ENCODE measurements at regions not wholly inside any gene's neighbourhood (a gene's known extent, or its start where the extent isn't known, plus 50 kb on each side); places are given as distances from the start of the nearest gene placed in this dataset.

- Histone ChIP-seq H3K79me2 (ENCODE audit: insufficient read depth) (no peaks in the 10 kb centered on the region), H3K9me3 (ENCODE audit: low read depth) (no peaks in the 10 kb centered on the region), H3K27me3 (replicated peaks; ENCODE audit: insufficient read depth) (peaks cover 19% of the 10 kb centered on the region), H2AFZ (no peak overlapping the region), H3K4me2 (ENCODE audit: unreplicated experiment) (no peak overlapping the region), H3K9ac (no peak overlapping the region), H3K27ac (no peak overlapping the region), H3F3A (ENCODE audit: insufficient read depth) (peaks cover 23% of the 10 kb centered on the region), H3K4me3 (no peak overlapping the region), H3K4me1 (ENCODE audit: insufficient read depth) (peaks cover 25% of the 10 kb centered on the region), H3K9me2 (ENCODE audit: insufficient read depth) (no peaks in the 10 kb centered on the region), H4K20me1 (ENCODE audit: insufficient read depth) (no peaks in the 10 kb centered on the region), H3K36me3 (ENCODE audit: low read depth) (no peaks in the 10 kb centered on the region)
- TF ChIP-seq EZH2 (IDR thresholded peaks at IDR 0.05; ENCODE audit: insufficient read depth, poor library complexity, severe bottlenecking) (no peak), EZH2phosphoT487 (IDR thresholded peaks at IDR 0.05; ENCODE audit: insufficient read depth, low read depth) (no peak)
- DNase-seq = no peak
- in situ Hi-C loops (cut with MboI) = no loop called here
- 46 to 56% methylated on average over 2 of the region's 2 CpGs for WGBS, 2 experiments (ENCODE audit: low coverage in 1 of 2, low lambda C conversion rate in 2 of 2, missing lambda C conversion rate in 2 of 2)
Measured at GRCh38 chr15:91524534-91524933, 329.0 kb upstream of the SLCO3A1 start.

GRCh38 chr15:91525751-91526150 lies 327.8 kb upstream of the SLCO3A1 start:
- Histone ChIP-seq H3K36me3 (ENCODE audit: low read depth) (no peaks in the 10 kb centered on the region), H3K79me2 (ENCODE audit: insufficient read depth) (no peaks in the 10 kb centered on the region), H3K27me3 (replicated peaks; ENCODE audit: insufficient read depth) (peaks cover 30% of the 10 kb centered on the region), H3K4me3 (no peak overlapping the region), H3K4me2 (ENCODE audit: unreplicated experiment) (no peak overlapping the region), H2AFZ (no peak overlapping the region), H3K9ac (no peak overlapping the region), H3K27ac (no peak overlapping the region), H3F3A (ENCODE audit: insufficient read depth) (peaks cover 23% of the 10 kb centered on the region), H3K9me2 (ENCODE audit: insufficient read depth) (no peaks in the 10 kb centered on the region), H4K20me1 (ENCODE audit: insufficient read depth) (no peaks in the 10 kb centered on the region), H3K9me3 (ENCODE audit: low read depth) (no peaks in the 10 kb centered on the region), H3K4me1 (ENCODE audit: insufficient read depth) (peaks cover 23% of the 10 kb centered on the region)
- DNase-seq = no peak
- 64 to 75% methylated on average over 3 of the region's 3 CpGs for WGBS, 2 experiments (ENCODE audit: low coverage in 1 of 2, low lambda C conversion rate in 2 of 2, missing lambda C conversion rate in 2 of 2)
- in situ Hi-C loops (cut with MboI) = no loop called here
- no peak for TF ChIP-seq EZH2phosphoT487 (IDR thresholded peaks at IDR 0.05; ENCODE audit: insufficient read depth, low read depth)
- TF ChIP-seq EZH2 (IDR thresholded peaks at IDR 0.05; ENCODE audit: insufficient read depth, poor library complexity, severe bottlenecking) = no peak

GRCh38 chr15:91526424-91526823 lies 327.1 kb upstream of the SLCO3A1 start:
- peaks cover 20% of the 10 kb centered on the region for H3F3A ChIP-seq (ENCODE audit: insufficient read depth)
- no peaks in the 10 kb centered on the region for H3K36me3 ChIP-seq (ENCODE audit: low read depth)
- no peak overlapping the region for H3K27ac ChIP-seq
- no peak for TF ChIP-seq EZH2phosphoT487 (IDR thresholded peaks at IDR 0.05; ENCODE audit: insufficient read depth, low read depth)
- TF ChIP-seq EZH2 (IDR thresholded peaks at IDR 0.05; ENCODE audit: insufficient read depth, poor library complexity, severe bottlenecking) = no peak
- H3K79me2 ChIP-seq (ENCODE audit: insufficient read depth) = no peaks in the 10 kb centered on the region
- H3K9me2 ChIP-seq (ENCODE audit: insufficient read depth) = no peaks in the 10 kb centered on the region
- 68 to 74% methylated on average over 2 of the region's 2 CpGs for WGBS, 2 experiments (ENCODE audit: low coverage in 1 of 2, low lambda C conversion rate in 2 of 2, missing lambda C conversion rate in 2 of 2)
- H2AFZ ChIP-seq = no peak overlapping the region
- no peak overlapping the region for H3K4me3 ChIP-seq
- no peak for DNase-seq
- H3K9ac ChIP-seq = no peak overlapping the region
- no peaks in the 10 kb centered on the region for H4K20me1 ChIP-seq (ENCODE audit: insufficient read depth)
- H3K4me1 ChIP-seq (ENCODE audit: insufficient read depth) = peaks cover 16% of the 10 kb centered on the region
- H3K4me2 ChIP-seq (ENCODE audit: unreplicated experiment) = no peak overlapping the region
- H3K27me3 ChIP-seq (replicated peaks; ENCODE audit: insufficient read depth) = peaks cover 30% of the 10 kb centered on the region
- in situ Hi-C loops (cut with MboI) = no loop called here
- H3K9me3 ChIP-seq (ENCODE audit: low read depth) = no peaks in the 10 kb centered on the region

GRCh38 chr15:91528801-91529200 lies 324.7 kb upstream of the SLCO3A1 start:
- no peak for TF ChIP-seq EZH2phosphoT487 (IDR thresholded peaks at IDR 0.05; ENCODE audit: insufficient read depth, low read depth)
- TF ChIP-seq EZH2 (IDR thresholded peaks at IDR 0.05; ENCODE audit: insufficient read depth, poor library complexity, severe bottlenecking) = no peak
- Histone ChIP-seq H3K27ac (no peak overlapping the region), H3K4me2 (ENCODE audit: unreplicated experiment) (no peak overlapping the region), H3K4me1 (ENCODE audit: insufficient read depth) (no peaks in the 10 kb centered on the region), H3F3A (ENCODE audit: insufficient read depth) (no peaks in the 10 kb centered on the region), H4K20me1 (ENCODE audit: insufficient read depth) (no peaks in the 10 kb centered on the region), H3K9me3 (ENCODE audit: low read depth) (no peaks in the 10 kb centered on the region), H3K4me3 (no peak overlapping the region), H3K79me2 (ENCODE audit: insufficient read depth) (no peaks in the 10 kb centered on the region), H3K9ac (no peak overlapping the region), H3K9me2 (ENCODE audit: insufficient read depth) (no peaks in the 10 kb centered on the region), H2AFZ (no peak overlapping the region), H3K27me3 (replicated peaks; ENCODE audit: insufficient read depth) (peaks cover 30% of the 10 kb centered on the region), H3K36me3 (ENCODE audit: low read depth) (no peaks in the 10 kb centered on the region)
- in situ Hi-C loops (cut with MboI) = no loop called here
- DNase-seq = no peak
- 59 to 65% methylated on average over 5 of the region's 5 CpGs for WGBS, 2 experiments (ENCODE audit: low coverage in 1 of 2, low lambda C conversion rate in 2 of 2, missing lambda C conversion rate in 2 of 2)

GRCh38 chr15:91529534-91529933 lies 324.0 kb upstream of the SLCO3A1 start:
- no peak overlapping the region for H3K4me3 ChIP-seq
- peaks cover 30% of the 10 kb centered on the region for H3K27me3 ChIP-seq (replicated peaks; ENCODE audit: insufficient read depth)
- no peaks in the 10 kb centered on the region for H3K79me2 ChIP-seq (ENCODE audit: insufficient read depth)
- H3K9me2 ChIP-seq (ENCODE audit: insufficient read depth) = no peaks in the 10 kb centered on the region
- TF ChIP-seq EZH2phosphoT487 (IDR thresholded peaks at IDR 0.05; ENCODE audit: insufficient read depth, low read depth) (no peak), EZH2 (IDR thresholded peaks at IDR 0.05; ENCODE audit: insufficient read depth, poor library complexity, severe bottlenecking) (no peak)
- H3K9ac ChIP-seq = no peak overlapping the region
- 71% methylated on average over 5 of the region's 5 CpGs for WGBS, 2 experiments (ENCODE audit: low coverage in 1 of 2, low lambda C conversion rate in 2 of 2, missing lambda C conversion rate in 2 of 2)
- in situ Hi-C loops (cut with MboI) = no loop called here
- H3K36me3 ChIP-seq (ENCODE audit: low read depth) = no peaks in the 10 kb centered on the region
- H3K4me1 ChIP-seq (ENCODE audit: insufficient read depth) = no peaks in the 10 kb centered on the region
- H2AFZ ChIP-seq = no peak overlapping the region
- no peaks in the 10 kb centered on the region for H4K20me1 ChIP-seq (ENCODE audit: insufficient read depth)
- no peak for DNase-seq
- H3K27ac ChIP-seq = no peak overlapping the region
- H3F3A ChIP-seq (ENCODE audit: insufficient read depth) = no peaks in the 10 kb centered on the region
- H3K9me3 ChIP-seq (ENCODE audit: low read depth) = no peaks in the 10 kb centered on the region
- H3K4me2 ChIP-seq (ENCODE audit: unreplicated experiment) = no peak overlapping the region
